ENCODE measurements at regions not wholly inside any gene's neighbourhood (a gene's known extent, or its start where the extent isn't known, plus 50 kb on each side); places are given as distances from the start of the nearest gene placed in this dataset.

- H3K9me3 Mint-ChIP-seq, result no peaks in the 10 kb centered on the region
- H3K27ac Mint-ChIP-seq, result no peak overlapping the region
- H3K36me3 Mint-ChIP-seq (ENCODE audit: low read depth), result no peaks in the 10 kb centered on the region
- DNase-seq, result no peak
- no peak overlapping the region for H3K4me3 Mint-ChIP-seq
- TF ChIP-seq CTCF (IDR thresholded peaks at IDR 0.05), result no peak
- H3K4me1 Mint-ChIP-seq, result no peaks in the 10 kb centered on the region
- peaks cover 4% of the 10 kb centered on the region for H3K27me3 Mint-ChIP-seq (ENCODE audit: low read depth, poor library complexity)
Observed at GRCh38 chr2:6664332-6665061, 201.2 kb downstream of the CMPK2 start.

- no peak overlapping the region for H3K4me3 Mint-ChIP-seq
- no peak for TF ChIP-seq CTCF (IDR thresholded peaks at IDR 0.05)
- H3K9me3 Mint-ChIP-seq, result no peaks in the 10 kb centered on the region
- no peaks in the 10 kb centered on the region for H3K36me3 Mint-ChIP-seq (ENCODE audit: low read depth)
- DNase-seq, result no peak
- peaks cover 4% of the 10 kb centered on the region for H3K27me3 Mint-ChIP-seq (ENCODE audit: low read depth, poor library complexity)
- H3K4me1 Mint-ChIP-seq, result no peaks in the 10 kb centered on the region
- H3K27ac Mint-ChIP-seq, result peak overlapping the region; percentile 25
Observed at GRCh38 chr2:6665093-6666045, 200.3 kb downstream of the CMPK2 start.

- TF ChIP-seq CTCF (IDR thresholded peaks at IDR 0.05), result no peak
- DNase-seq, result no peak
- Mint-ChIP-seq H3K4me3 (no peak overlapping the region), H3K27me3 (ENCODE audit: low read depth, poor library complexity) (peaks cover 4% of the 10 kb centered on the region), H3K36me3 (ENCODE audit: low read depth) (no peaks in the 10 kb centered on the region), H3K4me1 (no peaks in the 10 kb centered on the region), H3K9me3 (no peaks in the 10 kb centered on the region), H3K27ac (peak overlapping the region; percentile 66)
Observed at GRCh38 chr2:6667326-6667725, 198.4 kb downstream of the CMPK2 start.

GRCh38 chr2:6671913-6672312, 193.8 kb downstream of the CMPK2 start:
- H3K4me1 Mint-ChIP-seq, result no peaks in the 10 kb centered on the region
- H3K36me3 Mint-ChIP-seq (ENCODE audit: low read depth), result no peaks in the 10 kb centered on the region
- DNase-seq, result no peak
- H3K27me3 Mint-ChIP-seq (ENCODE audit: low read depth, poor library complexity), result peaks cover 4% of the 10 kb centered on the region
- no peak for TF ChIP-seq CTCF (IDR thresholded peaks at IDR 0.05)
- H3K4me3 Mint-ChIP-seq, result no peak overlapping the region
- no peak overlapping the region for H3K27ac Mint-ChIP-seq
- H3K9me3 Mint-ChIP-seq, result no peaks in the 10 kb centered on the region

DNA sequence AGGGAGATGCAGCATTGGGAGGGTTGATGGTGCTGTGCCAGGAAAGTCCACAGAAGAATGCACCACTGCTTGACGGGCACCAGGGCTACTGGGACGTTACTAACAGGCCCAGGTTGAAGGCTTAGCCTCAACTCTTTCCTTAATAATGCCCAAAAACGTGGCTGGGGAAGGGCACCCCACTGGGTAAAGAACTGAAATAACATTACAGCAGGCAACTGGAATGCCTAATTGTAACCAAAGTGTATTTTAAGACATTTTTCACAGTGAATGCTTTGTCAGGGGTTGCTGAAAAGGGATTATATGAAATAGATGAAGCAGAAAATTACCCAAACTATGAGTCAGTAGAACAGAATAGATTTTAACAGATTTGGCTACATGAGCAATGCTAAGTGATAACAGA, 191.3 kb downstream of the CMPK2 start:
- Mint-ChIP-seq H3K9me3 (no peaks in the 10 kb centered on the region), H3K4me1 (peaks cover 11% of the 10 kb centered on the region), H3K27me3 (ENCODE audit: low read depth, poor library complexity) (peaks cover under 1% of the 10 kb centered on the region), H3K27ac (no peak overlapping the region), H3K36me3 (ENCODE audit: low read depth) (no peaks in the 10 kb centered on the region), H3K4me3 (no peak overlapping the region)
- DNase-seq, result no peak
- no peak for TF ChIP-seq CTCF (IDR thresholded peaks at IDR 0.05)
